SK-N-SH (cell line): ENCODE measurements at regions not wholly inside any gene's neighbourhood (a gene's known extent, or its start where the extent isn't known, plus 50 kb on each side); places are given as distances from the start of the nearest gene placed in this dataset.

Source experiments
- CTCF ChIA-PET: fragments of 300-600, 350-600 bp; formaldehyde crosslinking; extraction: SDS; loops from one replicate; lab custom pipeline; 2021; lab: Yijun Ruan, JAX
- POLR2A ChIA-PET: fragments of 350-600 bp; sonication (Branson Sonifier 250); formaldehyde crosslinking; extraction: SDS; loops from one replicate; lab custom pipeline; 2020; ENCODE audit warnings: antibody characterized with exemption, inconsistent platforms; lab: Yijun Ruan, JAX
- DNase-seq: peaks from one replicate; pipeline ENCODE4 v3.0.0; 2012
- H2AFZ ChIP-seq: fragments of 200-600 bp; sonication (generic); 2 replicates; pipeline ENCODE4 v1.8.1; 2016; ENCODE audit warnings: antibody characterized with exemption, mild to moderate bottlenecking, low read depth
- H3F3A ChIP-seq: fragments of 200-600 bp; sonication (generic); replicated peaks from 2 replicates; pipeline ENCODE3; 2016; ENCODE audit warnings: antibody characterized with exemption, mild to moderate bottlenecking; ENCODE audit not compliant: insufficient read depth
- H3K27ac ChIP-seq, 2 experiments: fragments of 200-500 bp in 1 of 2; fragments of 200-600 bp in 1 of 2; sonication (Bioruptor generic) in 1 of 2; sonication (generic), shearing (Covaris generic) in 1 of 2; 2 replicates each; pipeline versions ENCODE4 v1.5.1 to v1.6.1; 2014 to 2016; ENCODE audit warnings: low read depth in 2 of 2, inconsistent platforms in 1 of 2, low read length in 1 of 2, mild to moderate bottlenecking in 1 of 2, mixed read lengths in 1 of 2
- H3K27me3 ChIP-seq: fragments of 200-600 bp; sonication (generic), shearing (Covaris generic); 2 replicates; pipeline ENCODE4 v1.6.1; 2016; ENCODE audit warnings: mixed run types; ENCODE audit not compliant: insufficient read depth
- H3K36me3 ChIP-seq, 2 experiments: fragments of 200-500 bp in 1 of 2; fragments of 200-600 bp in 1 of 2; sonication (Bioruptor generic) in 1 of 2; sonication (generic) in 1 of 2; replicated peaks in 1 of 2; 2 replicates each; pipeline versions ENCODE3 to v1.5.1; 2014 to 2016; ENCODE audit warnings: low read length in 1 of 2, mild to moderate bottlenecking in 1 of 2; ENCODE audit not compliant: insufficient read depth in 2 of 2, control insufficient read depth in 1 of 2
- H3K4me1 ChIP-seq, 2 experiments: fragments of 200-500 bp in 1 of 2; fragments of 200-600 bp in 1 of 2; sonication (Bioruptor generic) in 1 of 2; sonication (generic), shearing (Covaris generic) in 1 of 2; 2 replicates each; pipeline versions ENCODE4 v1.5.1 to v1.6.1; 2014 to 2016; ENCODE audit warnings: low read depth in 1 of 2, low read length in 1 of 2, mixed run types in 1 of 2; ENCODE audit not compliant: insufficient read depth in 2 of 2, control insufficient read depth in 1 of 2
- H3K4me2 ChIP-seq: fragments of 200-600 bp; sonication (generic), shearing (Covaris generic); 2 replicates; pipeline ENCODE4 v1.6.1; 2017; ENCODE audit warnings: mixed run types
- H3K4me3 ChIP-seq, 2 experiments: fragments of 200-500 bp in 1 of 2; fragments of 200-600 bp in 1 of 2; sonication (Bioruptor generic) in 1 of 2; sonication (generic), shearing (Covaris generic) in 1 of 2; 2 replicates each; pipeline versions ENCODE4 v1.5.1 to v1.8.1; 2014 to 2016; ENCODE audit warnings: low read depth in 2 of 2, inconsistent platforms in 1 of 2, low read length in 1 of 2, mild to moderate bottlenecking in 1 of 2, mixed read lengths in 1 of 2, moderate library complexity in 1 of 2
- H3K79me2 ChIP-seq: fragments of 200-600 bp; sonication (generic); 2 replicates; pipeline ENCODE4 v1.8.1; 2017; ENCODE audit warnings: mild to moderate bottlenecking; ENCODE audit not compliant: insufficient read depth
- H3K9ac ChIP-seq: fragments of 200-600 bp; sonication (generic); 2 replicates; pipeline ENCODE4 v1.6.1; 2017; ENCODE audit warnings: mixed run types
- H3K9me2 ChIP-seq: fragments of 200-600 bp; sonication (generic); 2 replicates; pipeline ENCODE4 v1.6.1; 2017; ENCODE audit warnings: mixed run types
- H3K9me3 ChIP-seq: fragments of 200-600 bp; sonication (generic); 2 replicates; pipeline ENCODE4 v1.6.1; 2017; ENCODE audit warnings: mixed run types, mild to moderate bottlenecking, moderate library complexity
- H4K20me1 ChIP-seq: fragments of 200-600 bp; sonication (generic); 2 replicates; pipeline ENCODE4 v1.6.1; 2017; ENCODE audit warnings: mild to moderate bottlenecking, mixed run types; ENCODE audit not compliant: insufficient read depth
- FOSL2 ChIP-seq: IDR thresholded peaks from 2 replicates; pipeline ENCODE4 v1.4.0; 2012; ENCODE audit warnings: low read depth, mild to moderate bottlenecking, moderate library complexity, borderline replicate concordance
- FOXM1 ChIP-seq: IDR thresholded peaks from 2 replicates; pipeline ENCODE4 v1.4.0; 2012; ENCODE audit warnings: low read depth, mild to moderate bottlenecking
- GABPA ChIP-seq: IDR thresholded peaks from 2 replicates; pipeline ENCODE4 v1.4.0; 2012; ENCODE audit warnings: low read depth, mild to moderate bottlenecking
- GATA2 ChIP-seq: sonication (generic); formaldehyde crosslinking; IDR thresholded peaks from 2 replicates; pipeline ENCODE4 v1.5.0; 2020; ENCODE audit warnings: mild to moderate bottlenecking, missing genetic modification reagents
- MXI1 ChIP-seq: IDR thresholded peaks from 2 replicates; pipeline ENCODE4 v1.6.1; 2012; ENCODE audit warnings: mild to moderate bottlenecking, low read depth, low read length, improper control_type of control experiment
- NRF1 ChIP-seq: IDR thresholded peaks from 2 replicates; pipeline ENCODE4 v1.6.1; 2012; ENCODE audit warnings: low read depth, mild to moderate bottlenecking, low read length
- RAD21 ChIP-seq: IDR thresholded peaks from 2 replicates; pipeline ENCODE4 v1.6.1; 2012; ENCODE audit warnings: mild to moderate bottlenecking, low read length
- REST ChIP-seq: IDR thresholded peaks from 2 replicates; pipeline ENCODE4 v1.6.1; 2012; ENCODE audit warnings: mild to moderate bottlenecking, low read depth, low read length, moderate library complexity
- SMC3 ChIP-seq: IDR thresholded peaks from 2 replicates; pipeline ENCODE4 v1.6.1; 2012; ENCODE audit warnings: low read depth, low read length, improper control_type of control experiment
- TAF1 ChIP-seq: IDR thresholded peaks from 2 replicates; pipeline ENCODE4 v1.6.1; 2012; ENCODE audit warnings: low read depth, mild to moderate bottlenecking, low read length, moderate library complexity, borderline replicate concordance
- USF1 ChIP-seq: IDR thresholded peaks from 2 replicates; pipeline ENCODE4 v1.4.0; 2012; ENCODE audit warnings: low read depth, borderline replicate concordance
- YY1 ChIP-seq: IDR thresholded peaks from 2 replicates; pipeline ENCODE4 v1.4.0; 2012; ENCODE audit warnings: low read depth, mild to moderate bottlenecking
- ZBTB33 ChIP-seq: IDR thresholded peaks from 2 replicates; pipeline ENCODE4 v1.4.0; 2012; ENCODE audit warnings: low read depth, borderline replicate concordance
- WGBS: methylation state at CpG from one replicate; pipeline ENCODE4 v1.1.6; 2017; ENCODE audit warnings: low lambda C conversion rate; 5-methylcytosine and 5-hydroxymethylcytosine counted together

GRCh38 chr6:156306531-156306930 is 470.6 kb upstream of the ARID1B start:
- no peaks in the 10 kb centered on the region for H3K79me2 ChIP-seq
- H3K9me2 ChIP-seq: no peaks in the 10 kb centered on the region
- no peak for TF ChIP-seq MXI1
- TF ChIP-seq GABPA: no peak
- TF ChIP-seq FOXM1: no peak
- TF ChIP-seq REST: no peak
- no peak for TF ChIP-seq SMC3
- no peak for TF ChIP-seq NRF1
- TF ChIP-seq USF1: no peak
- TF ChIP-seq YY1: no peak
- no peak for TF ChIP-seq ZBTB33
- no peak for TF ChIP-seq FOSL2
- no peak for TF ChIP-seq RAD21
- TF ChIP-seq GATA2 (CRISPR knock-in tag): no peak
- no peak for TF ChIP-seq TAF1
- H3K4me3 ChIP-seq: no peak overlapping the region
- no peaks in the 10 kb centered on the region for H3K9me3 ChIP-seq
- ChIA-PET POLR2A (no interaction called here), CTCF (no interaction called here)
- no peaks in the 10 kb centered on the region for H3K27me3 ChIP-seq
- H3F3A ChIP-seq: no peaks in the 10 kb centered on the region
- no peak for DNase-seq
- H3K9ac ChIP-seq: no peak overlapping the region
- H2AFZ ChIP-seq: no peak overlapping the region
- no peaks in the 10 kb centered on the region; a peak in 1 of 4 replicates for H3K4me1 ChIP-seq
- 68% methylated on average over 3 of the region's 3 CpGs for WGBS
- no peaks in the 10 kb centered on the region for H3K36me3 ChIP-seq
- H4K20me1 ChIP-seq: no peaks in the 10 kb centered on the region
- H3K4me2 ChIP-seq: no peak overlapping the region
- no peak overlapping the region for H3K27ac ChIP-seq
